ENCODE measurements at regions not wholly inside any gene's neighbourhood (a gene's known extent, or its start where the extent isn't known, plus 50 kb on each side); places are given as distances from the start of the nearest gene placed in this dataset.
A peak's percentile ranks its signal among the peaks of the same experiment; 100 is the strongest.

DNA sequence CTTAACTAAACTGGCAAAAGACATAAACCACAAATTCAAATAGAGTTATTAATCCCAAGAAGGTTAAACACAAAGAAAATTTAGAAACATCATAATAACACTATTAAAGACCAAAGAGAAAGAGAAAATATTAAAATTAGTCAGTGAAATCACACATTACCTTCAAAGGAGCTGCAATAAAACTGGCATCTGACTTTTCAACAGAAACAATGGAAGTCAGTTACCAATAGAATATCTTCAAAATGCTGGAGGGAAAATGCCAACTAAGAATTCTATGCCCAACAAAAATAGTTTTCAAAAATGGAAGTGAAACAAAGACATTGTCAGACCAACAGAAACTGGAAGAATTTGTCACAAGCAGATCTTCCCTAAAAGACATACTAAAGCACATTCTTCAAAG, 68.7 kb upstream of the RNF7 start (continued):
- TF ChIP-seq MCM5 (IDR thresholded peaks at IDR 0.05; ENCODE audit: low read depth) (no peak), TRIM24 (IDR thresholded peaks at IDR 0.05) (peak; percentile 37 to 57; a peak in 1 of 4 replicates), RAD51 (IDR thresholded peaks at IDR 0.05; ENCODE audit: borderline replicate concordance, low read depth) (no peak), DNMT1 (IDR thresholded peaks at IDR 0.05) (no peak), POLR2H (tag; IDR thresholded peaks at IDR 0.05; ENCODE audit: low read depth) (no peak), NCOR1 (IDR thresholded peaks at IDR 0.05) (no peak), SMARCE1 (IDR thresholded peaks at IDR 0.05) (no peak), SMAD1 (IDR thresholded peaks at IDR 0.05; ENCODE audit: low read depth, low read length, partially characterized antibody) (no peak), TCF7L2 (IDR thresholded peaks at IDR 0.05; ENCODE audit: low read depth, low read length) (no peak), GATAD2B (IDR thresholded peaks at IDR 0.05; ENCODE audit: borderline replicate concordance) (no peak), ZNF23 (CRISPR knock-in tag; IDR thresholded peaks at IDR 0.05) (no peak), BACH1 (tag; IDR thresholded peaks at IDR 0.05) (no peak), CEBPB (tag; IDR thresholded peaks at IDR 0.05) (no peak), ETS2 (tag; IDR thresholded peaks at IDR 0.05; ENCODE audit: borderline replicate concordance, poor library complexity, severe bottlenecking) (no peak), ZNF584 (CRISPR knock-in tag; IDR thresholded peaks at IDR 0.05; ENCODE audit: low read depth) (no peak), PTBP1 (IDR thresholded peaks at IDR 0.05; ENCODE audit: low read depth, low read length) (no peak), WHSC1 (IDR thresholded peaks at IDR 0.05; ENCODE audit: low read length) (no peak), SMC3 (conservative IDR thresholded peaks at IDR 0.05; ENCODE audit: insufficient read depth, low read depth, low read length) (no peak)
- TF ChIP-seq, protein P1, sequence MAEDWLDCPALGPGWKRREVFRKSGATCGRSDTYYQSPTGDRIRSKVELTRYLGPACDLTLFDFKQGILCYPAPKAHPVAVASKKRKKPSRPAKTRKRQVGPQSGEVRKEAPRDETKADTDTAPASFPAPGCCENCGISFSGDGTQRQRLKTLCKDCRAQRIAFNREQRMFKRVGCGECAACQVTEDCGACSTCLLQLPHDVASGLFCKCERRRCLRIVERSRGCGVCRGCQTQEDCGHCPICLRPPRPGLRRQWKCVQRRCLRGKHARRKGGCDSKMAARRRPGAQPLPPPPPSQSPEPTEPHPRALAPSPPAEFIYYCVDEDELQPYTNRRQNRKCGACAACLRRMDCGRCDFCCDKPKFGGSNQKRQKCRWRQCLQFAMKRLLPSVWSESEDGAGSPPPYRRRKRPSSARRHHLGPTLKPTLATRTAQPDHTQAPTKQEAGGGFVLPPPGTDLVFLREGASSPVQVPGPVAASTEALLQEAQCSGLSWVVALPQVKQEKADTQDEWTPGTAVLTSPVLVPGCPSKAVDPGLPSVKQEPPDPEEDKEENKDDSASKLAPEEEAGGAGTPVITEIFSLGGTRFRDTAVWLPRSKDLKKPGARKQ (CRISPR knock-in tag; IDR thresholded peaks at IDR 0.05), result no peak
- TF ChIP-seq, protein P2, sequence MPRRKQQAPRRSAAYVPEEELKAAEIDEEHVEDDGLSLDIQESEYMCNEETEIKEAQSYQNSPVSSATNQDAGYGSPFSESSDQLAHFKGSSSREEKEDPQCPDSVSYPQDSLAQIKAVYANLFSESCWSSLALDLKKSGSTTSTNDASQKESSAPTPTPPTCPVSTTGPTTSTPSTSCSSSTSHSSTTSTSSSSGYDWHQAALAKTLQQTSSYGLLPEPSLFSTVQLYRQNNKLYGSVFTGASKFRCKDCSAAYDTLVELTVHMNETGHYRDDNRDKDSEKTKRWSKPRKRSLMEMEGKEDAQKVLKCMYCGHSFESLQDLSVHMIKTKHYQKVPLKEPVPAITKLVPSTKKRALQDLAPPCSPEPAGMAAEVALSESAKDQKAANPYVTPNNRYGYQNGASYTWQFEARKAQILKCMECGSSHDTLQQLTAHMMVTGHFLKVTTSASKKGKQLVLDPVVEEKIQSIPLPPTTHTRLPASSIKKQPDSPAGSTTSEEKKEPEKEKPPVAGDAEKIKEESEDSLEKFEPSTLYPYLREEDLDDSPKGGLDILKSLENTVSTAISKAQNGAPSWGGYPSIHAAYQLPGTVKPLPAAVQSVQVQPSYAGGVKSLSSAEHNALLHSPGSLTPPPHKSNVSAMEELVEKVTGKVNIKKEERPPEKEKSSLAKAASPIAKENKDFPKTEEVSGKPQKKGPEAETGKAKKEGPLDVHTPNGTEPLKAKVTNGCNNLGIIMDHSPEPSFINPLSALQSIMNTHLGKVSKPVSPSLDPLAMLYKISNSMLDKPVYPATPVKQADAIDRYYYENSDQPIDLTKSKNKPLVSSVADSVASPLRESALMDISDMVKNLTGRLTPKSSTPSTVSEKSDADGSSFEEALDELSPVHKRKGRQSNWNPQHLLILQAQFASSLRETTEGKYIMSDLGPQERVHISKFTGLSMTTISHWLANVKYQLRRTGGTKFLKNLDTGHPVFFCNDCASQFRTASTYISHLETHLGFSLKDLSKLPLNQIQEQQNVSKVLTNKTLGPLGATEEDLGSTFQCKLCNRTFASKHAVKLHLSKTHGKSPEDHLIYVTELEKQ (CRISPR knock-in tag; IDR thresholded peaks at IDR 0.05), result no peak
- TF ChIP-seq, protein P3, sequence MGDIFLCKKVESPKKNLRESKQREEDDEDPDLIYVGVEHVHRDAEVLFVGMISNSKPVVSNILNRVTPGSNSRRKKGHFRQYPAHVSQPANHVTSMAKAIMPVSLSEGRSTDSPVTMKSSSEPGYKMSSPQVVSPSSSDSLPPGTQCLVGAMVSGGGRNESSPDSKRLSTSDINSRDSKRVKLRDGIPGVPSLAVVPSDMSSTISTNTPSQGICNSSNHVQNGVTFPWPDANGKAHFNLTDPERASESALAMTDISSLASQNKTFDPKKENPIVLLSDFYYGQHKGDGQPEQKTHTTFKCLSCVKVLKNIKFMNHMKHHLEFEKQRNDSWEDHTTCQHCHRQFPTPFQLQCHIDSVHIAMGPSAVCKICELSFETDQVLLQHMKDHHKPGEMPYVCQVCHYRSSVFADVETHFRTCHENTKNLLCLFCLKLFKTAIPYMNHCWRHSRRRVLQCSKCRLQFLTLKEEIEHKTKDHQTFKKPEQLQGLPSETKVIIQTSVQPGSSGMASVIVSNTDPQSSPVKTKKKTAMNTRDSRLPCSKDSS (IDR thresholded peaks at IDR 0.05; ENCODE audit: low read depth, partially characterized antibody), result peak; percentile 79
- TF ChIP-seq, protein P4, sequence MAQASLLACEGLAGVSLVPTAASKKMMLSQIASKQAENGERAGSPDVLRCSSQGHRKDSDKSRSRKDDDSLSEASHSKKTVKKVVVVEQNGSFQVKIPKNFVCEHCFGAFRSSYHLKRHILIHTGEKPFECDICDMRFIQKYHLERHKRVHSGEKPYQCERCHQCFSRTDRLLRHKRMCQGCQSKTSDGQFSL (CRISPR knock-in tag; IDR thresholded peaks at IDR 0.05), result no peak
- TF ChIP-seq, protein P4 (tag; IDR thresholded peaks at IDR 0.05), result no peak
